HCT116 (cell line): ENCODE measurements at regions not wholly inside any gene's neighbourhood (a gene's known extent, or its start where the extent isn't known, plus 50 kb on each side); places are given as distances from the start of the nearest gene placed in this dataset.

Source experiments
- ATAC-seq: fragments of 200-7000 bp; cut with Tn5 transposase; 2 replicates; pipeline ENCODE4 v1.9.1; 2020; ENCODE audit warnings: mild to moderate bottlenecking, moderate library complexity
- BruUV-seq: library from RNA; stranded (reverse); fragments of 400-500 nt; replicated peaks from 2 replicates; lab custom pipeline; 2021; lab: Mats Ljungman, UMichigan
- CTCF ChIA-PET: fragments of 300-600 bp; sonication (Branson Sonifier 250); formaldehyde crosslinking; loops from one replicate; lab custom pipeline; 2021; ENCODE audit warnings: antibody characterized with exemption; lab: Charles Lee
- POLR2A ChIA-PET: fragments of 300-600, 350-600 bp; sonication (Branson Sonifier 250); formaldehyde crosslinking; loops from one replicate; lab custom pipeline; 2021; ENCODE audit warnings: antibody characterized with exemption; lab: Charles Lee
- RAD21 ChIA-PET, 2 experiments: fragments of 300-600 bp; sonication (Branson Sonifier 250); formaldehyde crosslinking; loops; one replicate each; lab custom pipeline; 2023; ENCODE audit warnings: low total read pairs in 2 of 2; ENCODE audit not compliant: uncharacterized antibody in 2 of 2, unreplicated experiment in 2 of 2, low non-redundant PET in 1 of 2; lab: Charles Lee
- DNase-seq: peaks from one replicate; pipeline ENCODE4 v3.0.0-alpha.2; 2010; ENCODE audit warnings: low read depth, low spot score
- H2AFZ ChIP-seq: fragments of 200-600 bp; shearing (Covaris generic), sonication (generic); 2 replicates; pipeline ENCODE4 v1.6.1; 2017; ENCODE audit warnings: low read depth, mixed run types, mixed read lengths, antibody characterized with exemption, low read length; ENCODE audit not compliant: poor library complexity, severe bottlenecking
- H3K27ac ChIP-seq: 2 replicates; pipeline ENCODE4 v1.5.1; 2012; ENCODE audit warnings: low read depth, low read length
- H3K27me3 ChIP-seq: fragments of 200-600 bp; sonication (generic); 2 replicates; pipeline ENCODE4 v1.6.1; 2016; ENCODE audit warnings: mixed run types, low read length, mixed read lengths; ENCODE audit not compliant: insufficient read depth
- H3K36me3 ChIP-seq, 2 experiments: fragments of 200-500 bp in 1 of 2; fragments of 200-600 bp in 1 of 2; sonication (Bioruptor generic) in 1 of 2; sonication (generic) in 1 of 2; 2 replicates each; pipeline versions ENCODE4 v1.5.1 to v1.6.1; 2014 to 2016; ENCODE audit warnings: low read length in 2 of 2, inconsistent platforms in 1 of 2, mixed read lengths in 1 of 2, mixed run types in 1 of 2; ENCODE audit not compliant: insufficient read depth in 2 of 2, control insufficient read depth in 1 of 2
- H3K4me1 ChIP-seq, 2 experiments: fragments of 200-600 bp in 1 of 2; sonication (generic) in 1 of 2; 2 replicates each; pipeline versions ENCODE4 v1.5.1 to v1.6.1; 2012 to 2017; ENCODE audit warnings: low read length in 2 of 2, inconsistent platforms in 1 of 2, mild to moderate bottlenecking in 1 of 2, mixed read lengths in 1 of 2, mixed run types in 1 of 2, moderate library complexity in 1 of 2; ENCODE audit not compliant: insufficient read depth in 2 of 2, control insufficient read depth in 1 of 2
- H3K4me2 ChIP-seq: fragments of 200-600 bp; sonication (generic); 2 replicates; pipeline ENCODE4 v1.6.1; 2017; ENCODE audit warnings: mixed run types, low read length, mixed read lengths
- H3K4me3 ChIP-seq, 2 experiments: fragments of 200-600 bp in 1 of 2; sonication (generic) in 1 of 2; replicated peaks in 1 of 2; 2 replicates each; pipeline ENCODE4 v1.5.1; 2011 to 2016; ENCODE audit warnings: low read length in 2 of 2, control low read depth in 1 of 2, low read depth in 1 of 2, mild to moderate bottlenecking in 1 of 2, mixed read lengths in 1 of 2, mixed run types in 1 of 2
- H3K79me2 ChIP-seq: fragments of 200-600 bp; sonication (generic); 2 replicates; pipeline ENCODE4 v1.6.1; 2017; ENCODE audit warnings: mild to moderate bottlenecking, mixed run types, low read length, moderate library complexity, mixed read lengths; ENCODE audit not compliant: insufficient read depth
- H3K9ac ChIP-seq: fragments of 200-600 bp; sonication (generic); 2 replicates; pipeline ENCODE4 v1.6.1; 2016; ENCODE audit warnings: low read length, mixed read lengths
- H3K9me2 ChIP-seq: fragments of 200-600 bp; sonication (generic), shearing (Covaris generic); 2 replicates; pipeline ENCODE4 v1.6.1; 2017; ENCODE audit warnings: mixed run types, mild to moderate bottlenecking, moderate library complexity; ENCODE audit not compliant: insufficient read depth
- H3K9me3 ChIP-seq, 2 experiments: fragments of 200-500 bp in 1 of 2; fragments of 200-600 bp in 1 of 2; sonication (Bioruptor generic) in 1 of 2; sonication (generic) in 1 of 2; 2 replicates each; pipeline ENCODE4 v1.6.1; 2014 to 2017; ENCODE audit warnings: low read length in 2 of 2, mixed read lengths in 2 of 2, inconsistent platforms in 1 of 2, low read depth in 1 of 2, mild to moderate bottlenecking in 1 of 2, mixed run types in 1 of 2, moderate library complexity in 1 of 2; ENCODE audit not compliant: control insufficient read depth in 1 of 2, insufficient read depth in 1 of 2
- H4K20me1 ChIP-seq: fragments of 200-600 bp; sonication (generic), shearing (Covaris generic); 2 replicates; pipeline ENCODE4 v1.6.1; 2017; ENCODE audit warnings: mixed run types, mild to moderate bottlenecking, moderate library complexity; ENCODE audit not compliant: insufficient read depth
- CBX3 ChIP-seq: IDR thresholded peaks from 2 replicates; pipeline ENCODE4 v1.6.1; 2012; ENCODE audit warnings: low read depth
- CEBPB ChIP-seq: IDR thresholded peaks from 2 replicates; pipeline ENCODE4 v1.6.1; 2012; ENCODE audit warnings: low read depth
- EGR1 ChIP-seq: IDR thresholded peaks from 2 replicates; pipeline ENCODE4 v1.6.1; 2012; ENCODE audit warnings: low read depth
- ELF1 ChIP-seq: IDR thresholded peaks from 2 replicates; pipeline ENCODE4 v1.6.1; 2012; ENCODE audit warnings: low read depth, borderline replicate concordance
- EZH2 ChIP-seq: fragments of 200-600 bp; sonication (generic); IDR thresholded peaks from 2 replicates; pipeline ENCODE4 v1.6.1; 2017; ENCODE audit warnings: antibody characterized with exemption, mixed run types
- EZH2phosphoT487 ChIP-seq: fragments of 200-600 bp; IDR thresholded peaks from 2 replicates; pipeline ENCODE4 v1.6.1; 2018; ENCODE audit warnings: antibody characterized with exemption, borderline replicate concordance
- FOSL1 ChIP-seq: IDR thresholded peaks from 2 replicates; pipeline ENCODE4 v1.6.1; 2012; ENCODE audit warnings: low read depth
- POLR2A ChIP-seq: IDR thresholded peaks from 2 replicates; pipeline ENCODE4 v1.7.0; 2011; ENCODE audit warnings: borderline replicate concordance; ENCODE audit not compliant: insufficient read depth, insufficient read length; ENCODE audit errors: extremely low read depth
- RAD21 ChIP-seq: IDR thresholded peaks from 2 replicates; pipeline ENCODE4 v1.6.1; 2012; ENCODE audit warnings: low read depth, mild to moderate bottlenecking
- SIN3A ChIP-seq: IDR thresholded peaks from 2 replicates; pipeline ENCODE4 v1.6.1; 2012; ENCODE audit warnings: low read depth
- SRF ChIP-seq: IDR thresholded peaks from 2 replicates; pipeline ENCODE4 v1.6.1; 2012; ENCODE audit warnings: low read depth
- TCF7L2 ChIP-seq: IDR thresholded peaks from 2 replicates; pipeline ENCODE4 v1.7.0; 2011; ENCODE audit warnings: borderline replicate concordance, inconsistent platforms; ENCODE audit not compliant: insufficient read depth, insufficient read length; ENCODE audit errors: extremely low read depth
- ZFX ChIP-seq: fragments of 450-650 bp; IDR thresholded peaks from 2 replicates; pipeline ENCODE4 v1.6.1; 2017
- intact Hi-C: fragments of 100-400 bp; cut with micrococcal nuclease; formaldehyde crosslinking; loops from 2 replicates; pipeline ENCODE4 v1.10.0; 2022
- TF ChIP-seq, protein P1 (sequence below): IDR thresholded peaks from 2 replicates; pipeline ENCODE4 v1.6.1; 2012; ENCODE audit warnings: low read depth
- TF ChIP-seq, protein P2 (sequence below): IDR thresholded peaks from 2 replicates; pipeline ENCODE4 v1.6.1; 2011; ENCODE audit warnings: mild to moderate bottlenecking, low read length, moderate library complexity; ENCODE audit not compliant: insufficient replicate concordance; ENCODE audit errors: extremely low read depth

DNA sequence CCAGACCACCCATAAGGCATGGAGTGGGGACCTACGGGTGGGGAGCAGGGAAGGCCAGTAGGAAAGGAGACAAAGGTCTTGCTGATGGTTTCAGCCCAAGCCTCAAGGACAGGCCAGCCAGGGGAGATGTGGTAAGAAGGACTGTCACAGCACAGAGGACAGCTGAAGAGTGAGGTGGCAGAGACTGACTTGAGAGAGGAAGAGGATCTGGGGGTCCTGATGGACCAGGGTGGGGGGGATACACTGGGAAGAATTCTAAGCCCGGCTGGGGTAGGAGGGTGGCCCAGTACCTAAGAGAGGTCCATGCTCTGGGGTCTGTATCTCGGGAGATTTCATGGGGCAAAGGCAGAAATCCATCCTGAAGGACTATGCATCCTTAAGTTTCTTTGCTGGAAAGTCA lies 66.1 kb upstream of the THY1 start:
- TF ChIP-seq EZH2 (no peak), CBX3 (no peak)
- ATAC-seq = no peak

DNA sequence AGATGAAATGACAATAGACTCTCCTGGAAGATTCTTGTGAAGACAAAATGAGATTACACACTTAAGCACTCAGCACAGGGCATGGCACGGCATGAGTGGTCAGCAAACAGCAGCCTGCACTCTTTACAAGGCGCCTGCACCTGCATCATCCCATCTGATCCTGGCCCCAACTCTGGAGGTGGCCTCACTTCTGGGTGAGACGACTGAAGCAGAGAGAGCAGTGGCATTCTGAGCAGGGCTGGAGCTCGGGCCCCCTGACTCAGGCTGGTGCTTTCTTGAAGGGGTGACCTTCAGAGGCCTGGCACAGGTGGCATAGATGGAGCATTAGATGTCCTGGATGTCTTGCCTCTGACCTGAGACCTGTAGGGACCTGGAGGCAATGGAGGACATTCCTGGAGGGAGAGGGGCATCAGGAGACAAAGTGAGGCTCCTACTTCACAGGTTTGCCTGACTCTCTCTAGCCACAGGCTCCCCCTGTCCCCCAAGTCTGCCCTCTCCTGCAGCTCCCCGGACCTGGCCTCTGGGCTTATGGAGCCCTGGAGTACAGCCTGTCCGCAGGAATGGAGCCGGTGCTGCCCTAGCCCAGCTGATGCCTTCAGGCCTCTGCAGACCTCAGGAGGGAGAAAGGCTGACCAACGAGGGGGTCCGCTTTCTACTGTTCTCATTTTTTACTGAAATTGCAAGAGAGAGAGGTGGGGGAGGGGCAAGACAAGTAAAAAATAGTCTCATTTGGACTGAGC lies 65.5 kb upstream of the THY1 start:
- ChIA-PET RAD21 (no interaction called here), CTCF (no interaction called here)
- H3K9ac ChIP-seq = no peak overlapping the region

More for the DNA sequence above, 66.1 kb upstream of the THY1 start:
- Histone ChIP-seq H3K27ac (no peak overlapping the region), H3K9me2 (no peaks in the 10 kb centered on the region), H3K4me3 (no peak overlapping the region), H3K4me1 (peaks cover 3 to 11% of the 10 kb centered on the region in 2 experiments; a peak in 3 of 4 replicates), H3K79me2 (no peaks in the 10 kb centered on the region), H3K27me3 (no peaks in the 10 kb centered on the region), H3K9ac (no peak overlapping the region), H3K36me3 (no peaks in the 10 kb centered on the region), H3K4me2 (no peak overlapping the region), H2AFZ (no peak overlapping the region), H4K20me1 (no peaks in the 10 kb centered on the region), H3K9me3 (no peaks in the 10 kb centered on the region)
- intact Hi-C loops = loop anchor here (10.0 kb wide), 1 partner anchor 236 kb away; the partner anchor contains the start of gene NECTIN1
- ChIA-PET POLR2A (no interaction called here), RAD21 (no interaction called here), CTCF (no interaction called here)
- DNase-seq = no peak
- no TSS peak for BruUV-seq

More for the DNA sequence above, 65.5 kb upstream of the THY1 start:
- Histone ChIP-seq H3K9me2 (no peaks in the 10 kb centered on the region), H3K4me3 (no peak overlapping the region), H2AFZ (no peak overlapping the region)
- no peak for TF ChIP-seq EGR1
- no peak for TF ChIP-seq ELF1
- TF ChIP-seq SRF = no peak
- no peak for TF ChIP-seq SIN3A
- TF ChIP-seq FOSL1 = no peak
- TF ChIP-seq, protein P1, sequence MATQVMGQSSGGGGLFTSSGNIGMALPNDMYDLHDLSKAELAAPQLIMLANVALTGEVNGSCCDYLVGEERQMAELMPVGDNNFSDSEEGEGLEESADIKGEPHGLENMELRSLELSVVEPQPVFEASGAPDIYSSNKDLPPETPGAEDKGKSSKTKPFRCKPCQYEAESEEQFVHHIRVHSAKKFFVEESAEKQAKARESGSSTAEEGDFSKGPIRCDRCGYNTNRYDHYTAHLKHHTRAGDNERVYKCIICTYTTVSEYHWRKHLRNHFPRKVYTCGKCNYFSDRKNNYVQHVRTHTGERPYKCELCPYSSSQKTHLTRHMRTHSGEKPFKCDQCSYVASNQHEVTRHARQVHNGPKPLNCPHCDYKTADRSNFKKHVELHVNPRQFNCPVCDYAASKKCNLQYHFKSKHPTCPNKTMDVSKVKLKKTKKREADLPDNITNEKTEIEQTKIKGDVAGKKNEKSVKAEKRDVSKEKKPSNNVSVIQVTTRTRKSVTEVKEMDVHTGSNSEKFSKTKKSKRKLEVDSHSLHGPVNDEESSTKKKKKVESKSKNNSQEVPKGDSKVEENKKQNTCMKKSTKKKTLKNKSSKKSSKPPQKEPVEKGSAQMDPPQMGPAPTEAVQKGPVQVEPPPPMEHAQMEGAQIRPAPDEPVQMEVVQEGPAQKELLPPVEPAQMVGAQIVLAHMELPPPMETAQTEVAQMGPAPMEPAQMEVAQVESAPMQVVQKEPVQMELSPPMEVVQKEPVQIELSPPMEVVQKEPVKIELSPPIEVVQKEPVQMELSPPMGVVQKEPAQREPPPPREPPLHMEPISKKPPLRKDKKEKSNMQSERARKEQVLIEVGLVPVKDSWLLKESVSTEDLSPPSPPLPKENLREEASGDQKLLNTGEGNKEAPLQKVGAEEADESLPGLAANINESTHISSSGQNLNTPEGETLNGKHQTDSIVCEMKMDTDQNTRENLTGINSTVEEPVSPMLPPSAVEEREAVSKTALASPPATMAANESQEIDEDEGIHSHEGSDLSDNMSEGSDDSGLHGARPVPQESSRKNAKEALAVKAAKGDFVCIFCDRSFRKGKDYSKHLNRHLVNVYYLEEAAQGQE = no peak
- no peak for TF ChIP-seq CBX3
- no peak for TF ChIP-seq EZH2phosphoT487
- no peak for TF ChIP-seq CEBPB
- TF ChIP-seq TCF7L2 = no peak
- no peak for TF ChIP-seq ZFX
- TF ChIP-seq RAD21 = no peak
- no peak for TF ChIP-seq EZH2
- no peak for TF ChIP-seq POLR2A
- TF ChIP-seq, protein P2, sequence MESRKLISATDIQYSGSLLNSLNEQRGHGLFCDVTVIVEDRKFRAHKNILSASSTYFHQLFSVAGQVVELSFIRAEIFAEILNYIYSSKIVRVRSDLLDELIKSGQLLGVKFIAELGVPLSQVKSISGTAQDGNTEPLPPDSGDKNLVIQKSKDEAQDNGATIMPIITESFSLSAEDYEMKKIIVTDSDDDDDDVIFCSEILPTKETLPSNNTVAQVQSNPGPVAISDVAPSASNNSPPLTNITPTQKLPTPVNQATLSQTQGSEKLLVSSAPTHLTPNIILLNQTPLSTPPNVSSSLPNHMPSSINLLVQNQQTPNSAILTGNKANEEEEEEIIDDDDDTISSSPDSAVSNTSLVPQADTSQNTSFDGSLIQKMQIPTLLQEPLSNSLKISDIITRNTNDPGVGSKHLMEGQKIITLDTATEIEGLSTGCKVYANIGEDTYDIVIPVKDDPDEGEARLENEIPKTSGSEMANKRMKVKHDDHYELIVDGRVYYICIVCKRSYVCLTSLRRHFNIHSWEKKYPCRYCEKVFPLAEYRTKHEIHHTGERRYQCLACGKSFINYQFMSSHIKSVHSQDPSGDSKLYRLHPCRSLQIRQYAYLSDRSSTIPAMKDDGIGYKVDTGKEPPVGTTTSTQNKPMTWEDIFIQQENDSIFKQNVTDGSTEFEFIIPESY = no peak
- TF ChIP-seq, all 23 proteins: peak for 0
- Histone ChIP-seq H3K27me3 (no peaks in the 10 kb centered on the region), H3K4me2 (no peak overlapping the region), H4K20me1 (no peaks in the 10 kb centered on the region), H3K36me3 (no peaks in the 10 kb centered on the region), H3K79me2 (no peaks in the 10 kb centered on the region), H3K9me3 (no peaks in the 10 kb centered on the region), H3K27ac (no peak overlapping the region), H3K4me1 (peaks cover 3 to 11% of the 10 kb centered on the region in 2 experiments; a peak in 3 of 4 replicates)
- intact Hi-C loops = loop anchor here (10.0 kb wide), 1 partner anchor 236 kb away; the partner anchor contains the start of gene NECTIN1
- no peak for ATAC-seq
- DNase-seq = no peak
- POLR2A ChIA-PET = no interaction called here
- no TSS peak for BruUV-seq
